ENCODE measurements at regions not wholly inside any gene's neighbourhood (a gene's known extent, or its start where the extent isn't known, plus 50 kb on each side); places are given as distances from the start of the nearest gene placed in this dataset.

DNA sequence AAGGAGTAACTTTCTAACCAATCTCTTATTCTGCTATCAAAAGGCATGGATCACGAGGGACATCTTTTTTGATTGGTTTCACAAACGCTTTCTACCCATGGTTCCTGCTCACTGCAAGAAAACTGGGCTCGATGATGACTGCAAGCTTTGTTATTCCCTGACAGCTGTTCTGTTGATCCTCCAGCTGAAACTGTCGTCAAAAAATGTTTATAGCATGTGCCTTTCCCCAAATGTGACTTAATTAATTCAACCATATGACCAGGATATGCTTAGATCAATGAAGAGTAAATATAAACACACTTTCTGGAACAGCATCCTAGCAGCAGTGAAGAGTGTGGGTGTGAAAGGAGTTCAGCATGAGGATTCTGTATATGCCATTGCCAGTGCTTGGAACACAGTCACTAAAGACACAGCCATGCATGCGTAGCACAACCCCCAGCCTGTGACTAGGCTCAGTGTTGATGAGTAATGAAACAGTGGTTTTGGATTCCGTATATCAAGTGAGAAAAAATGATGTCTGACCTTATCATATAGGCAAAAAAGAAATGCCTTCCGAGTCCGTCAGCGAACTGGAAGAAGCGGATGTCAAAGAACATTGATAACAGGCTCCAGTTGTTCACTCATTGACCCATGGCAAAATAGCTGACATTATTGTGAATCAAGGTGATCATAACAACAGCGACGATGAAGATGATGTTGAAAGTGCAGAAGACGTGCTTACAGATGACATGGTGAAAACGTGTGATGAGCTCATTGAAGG is 347.4 kb downstream of the FGF9 start:
- DNase-seq: no peak

DNA sequence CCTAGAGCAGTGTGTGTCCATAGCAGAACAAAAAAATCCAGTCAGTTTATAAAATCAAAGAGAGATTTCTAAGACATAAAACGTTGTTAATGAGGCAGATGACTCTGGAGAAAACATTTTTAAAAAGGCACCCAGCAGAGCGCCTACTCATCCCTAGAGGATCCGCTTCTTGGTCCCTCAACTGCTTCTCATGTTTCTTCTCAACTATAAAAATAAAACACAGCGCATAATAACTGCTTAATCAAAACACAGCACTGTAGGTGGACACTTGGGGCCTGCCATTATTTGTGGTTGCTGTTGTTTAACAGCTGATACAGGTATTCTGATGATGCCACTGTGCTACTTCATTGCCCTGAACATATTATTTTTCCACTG is 347.9 kb downstream of the FGF9 start:
- DNase-seq: no peak

DNA sequence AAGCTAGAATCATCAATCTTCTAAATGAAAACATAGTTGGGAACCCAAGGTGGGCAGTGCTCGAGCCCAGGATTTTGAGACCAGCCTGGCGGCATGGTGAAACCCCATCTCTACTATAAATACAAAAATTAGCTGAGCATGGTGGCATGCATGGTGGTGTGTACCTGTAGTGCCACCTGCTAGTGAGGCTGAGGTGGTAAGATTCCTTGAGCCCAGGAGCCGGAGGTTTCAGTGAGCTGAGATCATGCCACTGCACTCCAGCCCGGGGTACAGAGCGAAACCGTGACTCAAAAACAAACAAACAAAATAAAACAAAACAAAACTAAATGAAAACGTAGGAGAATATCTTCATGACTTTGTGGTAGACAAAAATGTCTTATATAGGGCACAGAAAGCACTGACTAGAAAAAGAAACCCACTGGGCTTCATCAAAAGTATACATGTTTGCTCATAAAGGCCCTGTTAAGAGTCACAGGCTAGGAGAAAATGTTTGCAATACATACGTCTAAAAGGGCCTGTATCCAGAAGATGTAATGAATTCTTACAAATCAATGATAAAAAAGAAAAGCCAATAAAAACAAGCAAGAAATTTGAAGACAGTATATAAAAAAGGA is 353.6 kb downstream of the FGF9 start:
- no peak for DNase-seq

DNA sequence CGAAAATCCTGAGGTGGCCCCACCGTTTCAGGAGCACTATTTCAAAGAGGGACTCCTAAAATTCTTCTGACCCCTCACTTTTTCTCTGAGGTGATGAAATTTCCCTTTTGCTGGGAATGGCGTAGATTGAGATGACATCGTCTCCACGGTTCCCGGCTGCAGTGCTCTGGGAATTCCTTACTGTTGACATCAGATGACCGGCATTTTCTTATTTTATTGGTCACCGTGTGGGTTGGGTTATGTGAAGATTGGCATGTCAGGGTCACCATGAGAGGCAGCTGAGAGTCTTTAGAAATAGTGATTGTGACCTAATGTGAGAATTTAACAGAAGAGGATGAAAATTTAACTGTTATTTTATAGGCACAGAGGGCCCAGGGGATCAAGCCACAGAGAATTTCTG is 356.7 kb downstream of the FGF9 start:
- DNase-seq: no peak

DNA sequence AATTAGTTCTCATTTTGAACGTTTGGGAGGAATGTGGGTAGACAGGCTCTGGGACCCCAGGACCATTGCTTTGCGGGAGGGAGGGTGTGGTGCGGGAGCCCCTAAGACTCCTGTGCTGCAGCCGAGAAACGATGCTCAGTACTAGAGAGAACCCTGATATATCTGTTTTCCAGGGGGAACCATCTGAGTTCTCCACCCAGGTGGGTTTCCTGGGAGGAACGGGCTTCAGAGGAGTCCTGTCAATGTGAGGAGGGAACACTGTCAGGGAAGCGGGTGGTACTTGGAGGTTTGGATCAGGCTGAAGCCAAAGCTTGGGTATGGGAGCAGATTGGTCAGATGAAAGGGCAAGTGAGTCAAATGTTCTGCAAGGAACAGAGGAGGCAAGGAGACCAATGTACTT is 358.0 kb downstream of the FGF9 start:
- no peak for DNase-seq

DNA sequence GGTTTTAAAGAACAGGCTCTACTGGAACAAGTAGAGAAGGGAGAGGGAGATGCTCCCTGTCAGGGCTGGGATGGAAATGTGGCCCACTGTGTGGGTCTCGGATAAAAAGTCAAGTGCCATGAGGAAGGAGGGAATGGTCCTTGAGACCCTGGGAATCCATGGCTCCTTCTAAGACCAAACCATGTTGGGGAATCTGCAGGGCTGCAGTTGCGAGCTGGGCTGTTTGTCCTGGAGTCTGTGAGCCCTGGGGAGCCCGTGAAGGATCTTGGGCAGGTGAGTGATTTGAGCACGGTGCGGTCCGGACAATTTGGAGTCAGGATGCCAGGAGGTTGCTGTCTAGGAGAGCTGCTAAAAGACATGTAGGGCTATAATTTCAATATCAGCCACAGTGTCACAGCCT is 359.4 kb downstream of the FGF9 start:
- DNase-seq: no peak

DNA sequence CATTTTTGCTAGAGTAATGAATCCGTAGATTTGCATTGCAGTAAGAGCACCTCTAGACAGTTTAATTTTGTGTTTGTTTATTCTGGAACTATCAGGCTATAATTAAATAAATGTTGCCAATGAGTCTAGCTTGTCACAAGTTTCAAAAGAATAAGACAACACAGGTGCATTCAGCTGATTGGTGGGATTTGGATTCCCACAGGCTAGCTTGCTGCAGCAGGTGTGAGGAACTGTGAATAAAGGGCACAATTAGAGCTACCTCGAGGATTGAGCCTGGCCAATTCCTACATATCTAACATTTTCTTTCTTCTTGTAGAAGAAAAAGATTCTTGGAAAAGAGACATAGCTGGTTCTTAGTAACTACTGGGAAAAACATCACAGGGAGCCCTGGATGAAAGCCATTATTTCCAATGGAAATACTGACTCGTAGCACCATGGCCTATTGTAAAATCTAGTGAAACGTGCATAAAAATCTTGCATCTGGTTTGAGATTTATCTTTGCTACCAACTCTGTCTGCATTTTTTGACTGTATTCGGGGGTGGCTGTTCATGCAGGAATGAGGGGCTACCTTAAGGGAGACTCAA is 360.9 kb downstream of the FGF9 start:
- no peak for DNase-seq

DNA sequence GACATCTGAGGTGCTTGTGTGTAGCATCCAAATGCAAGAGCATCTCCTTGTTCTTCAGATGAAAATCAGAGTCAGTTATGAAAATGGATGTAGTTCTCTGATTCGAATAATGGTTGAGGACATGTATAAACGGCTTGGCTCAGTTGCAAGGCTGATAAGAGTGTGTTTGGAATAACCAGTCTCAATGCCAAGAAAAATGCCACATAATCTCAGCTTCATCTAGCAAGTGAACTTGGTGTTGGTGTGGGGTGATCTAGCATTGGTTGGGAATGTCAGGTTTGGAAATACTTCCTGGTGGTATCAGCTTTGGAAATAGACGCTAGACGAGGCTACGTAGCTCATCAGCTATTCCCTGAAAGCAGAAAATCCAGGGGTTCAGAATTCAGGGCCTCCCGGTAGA is 362.0 kb downstream of the FGF9 start:
- DNase-seq: no peak

DNA sequence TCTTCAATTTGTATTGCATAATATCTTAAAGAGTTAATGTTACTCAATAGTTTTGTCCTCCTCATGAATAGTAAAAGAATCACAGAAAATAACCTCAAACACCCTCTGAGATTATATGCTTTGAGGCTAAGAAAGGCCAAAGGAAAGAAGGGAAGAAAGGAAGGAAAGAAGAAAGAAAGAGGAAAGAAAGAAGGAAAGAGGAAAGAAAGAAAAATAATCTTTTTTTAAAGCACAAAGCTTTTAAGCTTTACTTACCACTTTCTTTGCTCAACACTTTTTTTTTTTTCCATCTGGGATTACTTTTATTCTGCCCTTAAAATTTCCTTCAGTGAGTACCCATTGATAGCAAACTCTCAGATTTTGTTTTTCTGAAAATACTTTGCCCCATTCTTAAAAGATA is 369.1 kb downstream of the FGF9 start:
- no peak for DNase-seq

DNA sequence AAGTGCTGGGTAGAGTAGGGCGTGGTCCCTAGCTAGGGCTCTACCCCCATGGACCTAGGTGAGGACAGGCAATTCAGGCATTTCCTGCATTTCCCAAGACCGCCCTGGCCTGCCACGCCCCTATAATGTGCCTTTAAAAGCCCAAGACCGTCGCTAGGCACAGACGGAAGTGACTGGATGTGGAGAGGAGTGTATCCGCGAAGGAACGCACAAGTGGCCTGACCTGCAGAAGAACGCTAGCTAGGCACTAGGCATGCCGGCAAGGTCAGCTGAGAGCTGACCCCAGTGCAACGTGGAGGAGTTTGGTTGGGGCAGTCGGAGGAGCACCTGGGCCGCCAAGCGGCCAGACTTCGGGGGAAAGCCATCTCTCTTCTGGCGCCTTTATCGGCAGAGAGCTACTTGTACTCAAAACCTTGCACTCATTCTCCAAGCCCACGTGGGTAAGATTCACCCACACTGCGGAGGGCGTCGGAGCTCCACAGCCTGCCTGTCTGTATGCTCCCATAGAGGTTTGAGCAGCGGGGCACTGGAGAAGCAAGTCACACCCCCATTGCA is 370.0 kb downstream of the FGF9 start:
- DNase-seq: no peak

DNA sequence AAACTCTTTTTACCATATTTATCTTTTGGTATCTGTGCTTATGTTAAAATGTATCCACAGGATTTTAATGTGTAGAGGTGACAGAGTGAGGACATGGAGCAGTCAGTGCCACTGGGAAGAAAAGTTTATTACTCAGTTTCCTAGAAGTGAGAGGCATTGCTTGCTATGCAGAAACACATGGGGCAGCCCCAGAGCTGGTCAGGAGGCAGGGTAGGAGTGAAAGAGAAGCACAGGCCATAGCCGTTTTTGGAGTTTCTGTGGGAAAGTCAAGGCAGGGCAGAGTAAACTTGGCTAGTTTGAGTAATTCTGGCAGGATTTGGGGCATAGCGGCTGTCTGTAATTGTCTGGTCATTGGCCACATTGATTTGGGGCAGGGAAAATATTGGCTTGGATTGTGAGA is 370.9 kb downstream of the FGF9 start:
- no peak for DNase-seq

DNA sequence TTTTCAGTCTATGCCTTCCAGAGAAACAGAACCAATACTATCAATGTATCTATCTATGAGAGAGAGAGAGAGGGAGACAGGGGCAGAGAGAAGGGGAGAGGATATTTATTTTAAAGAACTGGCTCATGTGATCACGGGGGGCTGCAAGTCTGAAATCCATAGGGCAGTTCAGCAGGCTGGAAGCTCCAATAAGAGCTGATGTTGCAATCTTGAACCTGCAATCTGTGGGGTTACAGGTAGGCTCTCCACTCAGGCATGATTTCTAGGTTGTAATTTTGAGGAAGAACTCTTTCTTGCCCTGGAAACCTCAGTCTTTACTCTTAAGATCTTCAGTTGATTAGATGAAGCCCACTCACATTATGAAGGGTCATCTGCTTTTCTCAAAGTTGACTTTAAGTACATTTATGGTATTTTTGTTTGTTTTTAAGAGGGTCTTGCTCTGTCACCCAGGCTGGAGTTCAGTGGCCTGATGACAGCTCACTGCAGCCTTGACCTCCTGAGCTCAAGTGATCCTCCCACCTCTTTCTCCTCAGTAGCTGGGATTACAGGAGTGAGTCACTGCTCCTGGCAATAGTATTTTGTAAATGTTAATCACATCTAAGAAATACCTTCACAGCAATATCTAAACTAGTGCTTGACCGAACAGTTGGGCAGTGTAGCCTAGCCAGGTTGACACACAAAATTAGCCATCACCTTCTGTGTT is 376.4 kb downstream of the FGF9 start:
- DNase-seq: no peak

DNA sequence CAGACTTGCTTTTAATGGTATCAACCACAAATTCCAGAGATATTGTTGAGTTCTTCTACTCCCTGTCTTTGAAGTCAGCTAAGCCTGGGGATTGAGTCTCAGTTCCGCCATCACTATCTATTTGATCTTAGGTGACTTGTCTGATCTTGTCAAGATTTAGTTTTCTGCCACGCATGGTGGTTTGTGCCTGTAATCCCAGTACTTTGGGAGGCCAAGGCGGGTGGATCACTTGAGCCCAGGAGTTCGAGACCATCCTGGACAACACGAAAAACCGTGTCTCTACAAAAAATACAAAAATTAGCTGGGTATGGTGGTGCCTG is 376.9 kb downstream of the FGF9 start:
- DNase-seq: no peak

DNA sequence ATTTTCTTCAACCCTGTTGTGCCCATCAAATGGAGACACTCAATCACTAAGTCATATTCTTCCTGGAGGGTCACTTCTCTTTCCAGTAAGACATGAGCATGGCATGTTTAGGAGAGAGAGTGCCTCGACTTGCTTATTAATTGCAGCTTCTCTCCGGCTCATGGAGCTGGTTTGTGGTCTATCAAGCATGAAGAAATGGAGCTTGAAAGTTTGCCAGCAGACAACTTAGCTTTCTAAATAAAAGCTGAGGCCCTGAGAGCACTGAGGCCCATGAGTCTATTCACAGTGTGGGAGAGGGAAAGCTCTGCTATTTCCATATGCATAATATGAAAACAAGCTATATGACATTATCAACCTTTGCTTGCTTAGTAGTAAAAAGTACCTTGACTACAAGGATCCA is 378.5 kb downstream of the FGF9 start:
- no peak for DNase-seq

DNA sequence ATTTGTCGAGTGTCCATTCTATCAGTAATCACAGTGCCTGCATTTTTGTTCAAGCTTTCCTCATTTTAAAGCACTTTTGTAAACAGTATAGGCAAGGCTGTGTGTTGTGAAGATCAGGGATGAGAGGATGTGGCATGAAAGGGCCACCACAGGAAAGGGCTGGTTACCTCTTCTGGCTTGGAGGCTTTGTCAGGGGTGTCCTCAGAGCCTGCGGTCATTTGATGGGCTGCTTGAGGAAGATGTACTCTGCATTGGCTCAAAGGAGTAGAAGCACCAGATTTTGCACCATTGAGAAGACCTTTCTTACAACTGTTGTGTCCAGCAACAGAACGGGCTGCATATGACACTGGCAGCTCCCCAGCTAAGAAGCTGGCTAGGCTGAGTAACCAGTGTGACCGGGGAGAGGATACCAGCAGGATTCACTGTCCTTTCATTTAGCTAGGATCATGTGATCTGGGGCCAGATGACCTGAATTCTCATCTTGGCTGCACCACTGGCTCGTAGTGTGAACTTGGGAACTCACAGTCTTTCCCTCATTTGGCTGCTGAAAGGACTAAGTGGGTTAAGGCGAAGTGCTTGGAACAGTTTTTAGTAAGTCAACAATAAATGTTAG is 380.2 kb downstream of the FGF9 start:
- DNase-seq: no peak

DNA sequence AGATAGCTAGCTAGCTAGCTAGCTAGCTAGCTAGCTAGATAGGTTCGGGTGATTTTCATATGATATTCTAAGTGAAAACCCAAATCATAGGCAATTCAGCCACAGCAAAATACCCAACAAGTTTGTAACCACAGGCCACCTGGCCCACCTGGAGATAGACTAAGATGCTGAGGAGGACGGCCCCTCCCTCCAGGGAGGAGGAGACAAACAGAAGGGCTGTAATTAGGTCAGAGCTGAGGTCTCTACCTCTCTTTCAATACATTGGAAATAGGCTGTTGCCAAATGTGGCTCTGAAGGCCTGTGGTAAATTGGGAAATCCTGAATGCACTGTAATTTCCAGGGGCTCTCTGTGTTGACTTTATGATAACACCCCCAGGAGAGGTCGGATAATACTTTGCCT is 382.2 kb downstream of the FGF9 start:
- DNase-seq: no peak

DNA sequence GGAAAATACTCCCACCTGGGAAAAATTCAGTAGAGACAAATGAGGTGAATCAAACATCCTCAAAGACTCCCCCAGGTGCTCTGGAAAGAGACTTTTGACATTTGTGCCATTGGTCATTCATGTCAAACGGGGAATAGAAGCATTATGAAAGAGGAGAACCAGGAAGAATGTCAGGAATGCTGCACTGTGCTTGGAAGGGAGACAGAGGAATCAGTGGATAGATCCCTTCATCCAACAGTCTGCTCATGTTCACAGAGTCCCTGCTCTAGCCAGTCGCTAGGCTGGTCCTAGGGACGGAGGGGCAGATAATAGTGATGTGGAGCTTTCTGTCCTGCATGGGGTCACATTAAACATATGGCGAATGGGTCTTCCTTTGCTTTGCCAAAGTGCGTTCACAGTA is 384.4 kb downstream of the FGF9 start:
- DNase-seq: no peak

DNA sequence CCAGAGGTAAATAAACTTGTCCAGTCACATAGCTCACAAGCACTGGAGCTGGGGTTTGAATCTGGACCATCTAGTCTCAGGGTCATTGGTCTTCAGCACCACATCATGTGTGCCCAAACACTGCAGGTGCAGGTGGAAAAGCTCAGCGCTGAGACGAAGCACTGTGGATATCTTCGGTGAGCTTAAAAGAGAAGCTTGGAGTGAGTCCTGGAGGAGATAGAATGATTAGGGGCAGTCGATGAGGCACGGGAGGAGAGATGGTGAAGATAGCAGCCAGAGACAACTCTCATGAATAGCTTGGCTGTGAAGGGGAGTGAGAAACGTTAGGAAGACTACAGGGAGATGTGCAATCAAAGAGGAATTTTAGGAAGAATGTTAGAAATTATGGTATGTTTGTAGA is 389.3 kb downstream of the FGF9 start:
- DNase-seq: no peak

DNA sequence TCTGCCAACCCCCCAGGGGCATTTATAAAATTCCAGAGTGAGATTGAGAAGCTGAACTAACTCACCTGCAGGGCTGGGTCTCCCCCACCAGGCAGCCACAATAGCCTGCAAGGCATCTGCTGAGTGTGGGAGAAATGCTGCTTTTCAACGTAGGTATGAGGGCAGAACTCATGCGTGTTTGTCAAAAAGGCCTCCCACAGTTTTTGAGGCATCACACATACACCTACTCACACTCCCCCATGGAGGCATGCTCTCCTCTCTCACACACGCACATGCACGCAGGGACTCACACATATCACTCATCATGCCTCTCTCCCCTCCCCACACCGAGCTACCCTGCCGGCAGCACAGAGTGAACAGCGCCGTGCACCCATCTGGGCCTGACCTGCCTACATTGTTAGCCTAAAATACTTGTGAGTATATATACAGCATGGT is 390.5 kb downstream of the FGF9 start:
- peak in 4 of 6 experiments; percentile 39 to 63 (median 54) for DNase-seq

DNA sequence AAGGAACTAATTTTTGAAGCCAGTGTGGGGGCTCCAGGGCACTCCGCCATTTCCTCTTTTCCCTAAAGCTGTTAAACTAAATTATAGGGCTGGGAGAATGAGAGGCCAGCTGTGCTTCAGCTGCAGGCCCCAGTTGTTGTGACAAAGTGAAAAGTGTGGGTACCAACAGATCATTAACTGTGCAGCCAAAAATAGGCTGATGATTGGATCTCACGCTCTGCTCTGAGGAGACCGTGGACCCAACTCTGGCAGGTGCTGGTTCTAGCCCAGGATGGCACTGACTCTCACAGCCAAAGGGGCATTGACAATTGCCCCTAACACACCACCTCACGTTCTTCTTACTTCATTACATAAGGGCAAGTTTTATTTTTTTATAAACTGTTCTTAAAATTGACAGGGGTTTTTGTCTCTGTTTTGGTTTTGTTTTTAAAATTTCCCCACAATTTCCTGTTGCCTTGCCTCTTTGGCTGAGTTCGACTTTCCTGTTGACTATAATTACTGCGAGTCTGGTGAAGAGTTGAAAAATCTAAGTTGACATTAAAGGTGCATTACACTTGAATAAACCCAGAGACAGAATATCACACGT is 391.0 kb downstream of the FGF9 start:
- DNase-seq: peak in 3 of 6 experiments; percentile 67 to 81 (median 73)

DNA sequence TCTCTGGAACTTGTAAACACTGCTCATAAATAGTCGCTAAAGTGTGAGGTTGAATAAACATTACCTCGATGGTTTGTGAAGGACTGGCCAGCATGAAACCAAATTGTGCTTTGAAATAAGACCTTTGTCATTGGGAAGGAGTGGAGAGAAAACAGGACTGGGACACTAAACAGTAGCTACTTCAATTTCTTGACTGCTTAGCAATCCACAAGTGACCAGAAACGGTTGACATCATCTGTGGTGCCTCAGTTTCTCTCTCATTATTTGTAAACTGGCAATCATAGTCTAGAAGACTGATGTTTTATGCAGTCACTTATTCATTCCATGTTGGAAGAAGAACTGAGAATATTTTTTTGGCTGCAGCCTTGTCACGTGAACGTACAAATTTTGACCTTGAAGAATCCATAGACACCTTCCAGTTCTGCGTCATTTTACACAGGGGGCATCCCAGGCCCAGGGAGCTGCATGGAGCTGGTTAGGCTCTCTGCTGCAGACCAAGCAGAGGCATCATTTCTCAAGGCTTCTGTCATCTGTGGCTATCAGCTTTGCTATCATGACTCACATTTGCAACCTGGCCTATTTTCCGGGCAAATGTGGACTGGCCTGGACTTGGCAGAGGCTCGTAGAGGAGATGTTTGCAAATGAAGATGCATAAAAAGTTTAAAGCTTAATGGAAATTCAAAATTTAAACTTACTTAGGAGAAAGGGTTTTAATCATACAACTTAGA is 391.8 kb downstream of the FGF9 start:
- DNase-seq: peak in 1 of 6 experiments; percentile 26
